ENCODE measurements at regions not wholly inside any gene's neighbourhood (a gene's known extent, or its start where the extent isn't known, plus 50 kb on each side); places are given as distances from the start of the nearest gene placed in this dataset.
"Not testable (repeated sequence)": the region's sequence is repeated elsewhere in the genome, so short reads cannot be mapped to it uniquely, and the experiment has no call there.

- no peak overlapping the region for H3K27ac ChIP-seq (ENCODE audit: low read depth, low read length)
Observed at GRCh38 chr15:22257047-22258008, 177.0 kb downstream of the OR4M2 start.

GRCh38 chr15:22258009-22258397, 177.7 kb downstream of the OR4M2 start:
- H3K27me3 ChIP-seq (ENCODE audit: insufficient read depth, low read length): 0 out of 2 replicates have a peak, but pooled peaks cover 2% of the 10 kb centered on the region
- no peaks in the 10 kb centered on the region for H3K4me1 ChIP-seq (ENCODE audit: insufficient read depth, low read length)
- WGBS: 96% methylated on average over 75 of the region's 75 CpGs
- H3K9me3 ChIP-seq (ENCODE audit: insufficient read depth, low read depth, low read length): peaks cover 90% of the 10 kb centered on the region
- no peak overlapping the region for H3K4me3 ChIP-seq (ENCODE audit: low read length)
- no peak overlapping the region for H3K9ac ChIP-seq (ENCODE audit: low read depth, low read length)
- no peaks in the 10 kb centered on the region for H3K36me3 ChIP-seq (ENCODE audit: insufficient read depth, low read length)
- no peak overlapping the region for H3K27ac ChIP-seq (ENCODE audit: low read depth, low read length)

More at GRCh38 chr15:22257047-22258008, 177.0 kb downstream of the OR4M2 start:
- Histone ChIP-seq H3K27me3 (ENCODE audit: insufficient read depth, low read length) (0 out of 2 replicates have a peak, but pooled peaks cover 2% of the 10 kb centered on the region), H3K4me1 (ENCODE audit: insufficient read depth, low read length) (no peaks in the 10 kb centered on the region), H3K36me3 (ENCODE audit: insufficient read depth, low read length) (no peaks in the 10 kb centered on the region), H3K4me3 (ENCODE audit: low read length) (no peak overlapping the region), H3K9ac (ENCODE audit: low read depth, low read length) (no peak overlapping the region), H3K9me3 (ENCODE audit: insufficient read depth, low read depth, low read length) (peaks cover 90% of the 10 kb centered on the region)
- 95% methylated on average over 109 of the region's 109 CpGs for WGBS

DNA sequence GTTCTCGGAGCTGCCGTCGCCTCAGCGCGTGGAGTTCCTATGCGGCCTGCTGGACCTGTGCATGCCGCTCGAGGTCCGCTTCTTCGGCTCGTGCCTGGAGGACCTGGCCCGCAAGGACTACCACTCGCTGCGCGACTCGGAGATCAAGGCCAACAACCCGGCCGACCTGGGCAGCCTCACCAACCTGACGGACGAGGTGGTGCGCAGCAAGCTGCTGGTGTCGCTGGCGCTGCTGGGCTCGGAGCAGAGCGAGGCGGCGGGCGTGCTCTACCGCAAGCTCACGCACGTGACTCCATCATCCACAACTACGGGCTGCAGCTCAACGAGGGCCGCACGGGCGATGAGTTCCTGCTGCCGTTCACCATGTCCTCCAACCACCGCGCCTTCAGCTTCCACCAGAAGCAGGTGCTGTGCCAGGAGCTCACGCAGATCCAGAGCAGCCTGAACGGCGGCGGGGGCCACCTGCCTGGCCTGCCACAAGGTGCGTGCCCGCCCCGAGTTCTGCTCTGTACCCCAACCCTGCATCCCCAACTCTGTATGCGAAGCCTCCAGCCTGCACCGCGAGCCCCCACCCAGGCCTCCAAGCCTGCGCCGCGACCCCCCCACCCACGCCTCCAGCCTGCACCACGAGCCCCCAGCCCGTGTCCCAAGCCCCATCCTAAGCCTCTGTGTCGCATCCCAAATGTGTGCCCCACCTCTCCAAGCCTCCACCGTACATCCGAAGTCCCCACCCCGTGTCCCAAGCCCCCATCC, 178.2 kb downstream of the OR4M2 start:
- H3K4me3 ChIP-seq (ENCODE audit: low read length): no peak overlapping the region
- 94% methylated on average over 59 of the region's 59 CpGs for WGBS
- peaks cover 90% of the 10 kb centered on the region for H3K9me3 ChIP-seq (ENCODE audit: insufficient read depth, low read depth, low read length)
- no peak overlapping the region for H3K9ac ChIP-seq (ENCODE audit: low read depth, low read length)
- H3K4me1 ChIP-seq (ENCODE audit: insufficient read depth, low read length): no peaks in the 10 kb centered on the region
- H3K27me3 ChIP-seq (ENCODE audit: insufficient read depth, low read length): 0 out of 2 replicates have a peak, but pooled peaks cover 2% of the 10 kb centered on the region
- H3K36me3 ChIP-seq (ENCODE audit: insufficient read depth, low read length): no peaks in the 10 kb centered on the region
- no peak overlapping the region for H3K27ac ChIP-seq (ENCODE audit: low read depth, low read length)

- H3K27ac ChIP-seq (ENCODE audit: low read depth, low read length); H3K4me3 ChIP-seq (ENCODE audit: low read length); H3K4me1 ChIP-seq (ENCODE audit: insufficient read depth, low read length); H3K9ac ChIP-seq (ENCODE audit: low read depth, low read length); H3K36me3 ChIP-seq (ENCODE audit: insufficient read depth, low read length); H3K27me3 ChIP-seq (ENCODE audit: insufficient read depth, low read length): not testable (repeated sequence)
- WGBS: 94% methylated on average over 37 of the region's 37 CpGs
- peaks cover 90% of the 10 kb centered on the region for H3K9me3 ChIP-seq (ENCODE audit: insufficient read depth, low read depth, low read length)
Observed at GRCh38 chr15:22259151-22259750, 178.9 kb downstream of the OR4M2 start.

DNA sequence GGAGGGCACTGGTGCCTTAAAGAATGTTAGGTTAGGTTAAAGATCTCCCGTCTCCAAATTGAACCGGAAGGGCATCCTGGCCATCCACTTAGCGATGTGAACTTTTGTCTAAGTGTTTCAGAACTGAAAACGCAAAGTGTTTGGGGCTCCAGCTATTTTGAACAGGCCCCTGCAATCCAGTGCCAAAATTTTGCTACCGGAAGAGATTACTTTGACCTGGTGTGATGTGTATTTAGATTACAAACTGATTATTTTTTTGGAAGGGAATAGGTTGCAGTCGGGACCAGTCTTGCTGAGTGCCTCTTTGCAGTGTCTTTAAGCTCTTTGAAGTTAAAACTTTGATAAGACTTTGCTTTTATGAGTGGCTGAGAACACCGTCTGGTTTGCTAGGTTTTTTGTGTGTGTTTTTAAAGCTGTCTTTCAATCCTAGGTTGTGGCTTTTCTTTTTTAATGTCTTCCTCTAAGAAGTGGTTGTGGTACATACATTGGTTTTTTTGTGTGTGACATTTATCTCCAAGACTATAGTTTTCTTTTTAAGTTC, 179.6 kb downstream of the OR4M2 start:
- Histone ChIP-seq H3K36me3 (ENCODE audit: insufficient read depth, low read length) (no peaks in the 10 kb centered on the region), H3K9me3 (ENCODE audit: insufficient read depth, low read depth, low read length) (peaks cover 90% of the 10 kb centered on the region), H3K27me3 (ENCODE audit: insufficient read depth, low read length) (0 out of 2 replicates have a peak, but pooled peaks cover 2% of the 10 kb centered on the region), H3K4me1 (ENCODE audit: insufficient read depth, low read length) (no peaks in the 10 kb centered on the region), H3K9ac (ENCODE audit: low read depth, low read length) (no peak overlapping the region), H3K27ac (ENCODE audit: low read depth, low read length) (no peak overlapping the region), H3K4me3 (ENCODE audit: low read length) (no peak overlapping the region)
- WGBS: 80% methylated on average over 7 of the region's 7 CpGs

DNA sequence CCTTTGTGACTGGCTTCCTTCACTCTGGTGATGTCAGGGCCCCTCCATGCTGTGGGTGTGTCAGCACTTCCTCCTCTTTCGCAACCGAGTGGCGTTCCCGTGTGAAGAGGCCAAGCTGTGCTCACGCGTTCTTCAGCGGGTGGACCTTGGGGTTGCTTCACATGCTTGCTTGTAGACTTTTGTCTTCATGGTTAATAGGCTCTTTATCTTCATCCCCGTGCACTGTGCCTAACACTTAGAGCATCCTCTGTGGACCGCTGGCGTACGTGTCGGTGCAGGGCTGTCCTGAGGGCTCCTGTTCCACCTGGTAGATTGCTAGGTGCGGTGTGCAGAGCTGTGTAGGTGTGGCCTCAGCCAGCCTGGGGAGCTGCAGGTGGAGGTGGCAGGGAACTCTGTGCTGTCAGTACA, 182.3 kb downstream of the OR4M2 start:
- Histone ChIP-seq H3K9ac (ENCODE audit: low read depth, low read length) (no peak overlapping the region), H3K4me3 (ENCODE audit: low read length) (no peak overlapping the region), H3K9me3 (ENCODE audit: insufficient read depth, low read depth, low read length) (peaks cover 91% of the 10 kb centered on the region), H3K27me3 (ENCODE audit: insufficient read depth, low read length) (0 out of 2 replicates have a peak, but pooled peaks cover 2% of the 10 kb centered on the region), H3K27ac (ENCODE audit: low read depth, low read length) (no peak overlapping the region), H3K36me3 (ENCODE audit: insufficient read depth, low read length) (no peaks in the 10 kb centered on the region), H3K4me1 (ENCODE audit: insufficient read depth, low read length) (no peaks in the 10 kb centered on the region)
- 94% methylated on average over 13 of the region's 13 CpGs for WGBS

GRCh38 chr15:22263738-22264137, 183.4 kb downstream of the OR4M2 start:
- Histone ChIP-seq H3K27ac (ENCODE audit: low read depth, low read length) (no peak overlapping the region), H3K4me1 (ENCODE audit: insufficient read depth, low read length) (no peaks in the 10 kb centered on the region), H3K36me3 (ENCODE audit: insufficient read depth, low read length) (no peaks in the 10 kb centered on the region), H3K4me3 (ENCODE audit: low read length) (no peak overlapping the region), H3K27me3 (ENCODE audit: insufficient read depth, low read length) (no peaks in the 10 kb centered on the region), H3K9me3 (ENCODE audit: insufficient read depth, low read depth, low read length) (peaks cover 97% of the 10 kb centered on the region), H3K9ac (ENCODE audit: low read depth, low read length) (no peak overlapping the region)
- WGBS: 84% methylated on average over 5 of the region's 5 CpGs

DNA sequence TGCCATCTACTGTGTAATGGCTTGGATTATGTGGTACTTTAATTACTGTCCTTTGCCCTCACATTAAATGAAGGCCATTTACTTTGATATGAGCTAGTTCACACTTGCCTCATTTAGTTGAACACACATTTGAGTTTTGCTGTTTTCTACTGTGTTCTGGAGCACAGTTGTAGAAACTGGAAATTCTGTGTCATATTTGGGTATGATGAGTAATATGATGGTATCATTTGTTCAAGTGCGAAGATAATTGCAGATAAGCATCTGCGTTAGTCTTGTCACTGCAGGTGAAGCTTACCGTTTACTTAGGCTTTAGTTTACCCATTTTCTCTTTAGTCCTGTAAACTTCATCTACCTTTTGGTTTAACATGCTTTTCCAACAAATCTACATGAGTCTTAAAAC, 183.9 kb downstream of the OR4M2 start:
- H3K4me3 ChIP-seq (ENCODE audit: low read length); H3K27me3 ChIP-seq (ENCODE audit: insufficient read depth, low read length); H3K27ac ChIP-seq (ENCODE audit: low read depth, low read length); H3K9ac ChIP-seq (ENCODE audit: low read depth, low read length); H3K36me3 ChIP-seq (ENCODE audit: insufficient read depth, low read length); H3K4me1 ChIP-seq (ENCODE audit: insufficient read depth, low read length): not testable (repeated sequence)
- peaks cover 97% of the 10 kb centered on the region for H3K9me3 ChIP-seq (ENCODE audit: insufficient read depth, low read depth, low read length)
- 94% methylated on average over 3 of the region's 3 CpGs for WGBS

- Histone ChIP-seq H3K27ac (ENCODE audit: low read depth, low read length) (no peak overlapping the region), H3K9ac (ENCODE audit: low read depth, low read length) (no peak overlapping the region), H3K4me3 (ENCODE audit: low read length) (no peak overlapping the region), H3K36me3 (ENCODE audit: insufficient read depth, low read length) (no peaks in the 10 kb centered on the region), H3K4me1 (ENCODE audit: insufficient read depth, low read length) (no peaks in the 10 kb centered on the region), H3K9me3 (ENCODE audit: insufficient read depth, low read depth, low read length) (peaks cover 96% of the 10 kb centered on the region), H3K27me3 (ENCODE audit: insufficient read depth, low read length) (no peaks in the 10 kb centered on the region)
- 73% methylated on average over 19 of the region's 19 CpGs for WGBS
Observed at GRCh38 chr15:22265056-22265945, 185.0 kb downstream of the OR4M2 start.

GRCh38 chr15:22265970-22266369, 185.6 kb downstream of the OR4M2 start:
- Histone ChIP-seq H3K27ac (ENCODE audit: low read depth, low read length) (no peak overlapping the region), H3K27me3 (ENCODE audit: insufficient read depth, low read length) (no peaks in the 10 kb centered on the region), H3K4me1 (ENCODE audit: insufficient read depth, low read length) (no peaks in the 10 kb centered on the region), H3K9ac (ENCODE audit: low read depth, low read length) (no peak overlapping the region), H3K36me3 (ENCODE audit: insufficient read depth, low read length) (no peaks in the 10 kb centered on the region), H3K9me3 (ENCODE audit: insufficient read depth, low read depth, low read length) (peaks cover 95% of the 10 kb centered on the region), H3K4me3 (ENCODE audit: low read length) (no peak overlapping the region)
- 61% methylated on average over 2 of the region's 2 CpGs for WGBS

Measured in HUES64 (cell line).